PC-3 (cell line): ENCODE measurements at regions not wholly inside any gene's neighbourhood (a gene's known extent, or its start where the extent isn't known, plus 50 kb on each side); places are given as distances from the start of the nearest gene placed in this dataset.

Experiments used
- ATAC-seq: fragments of 200-7000 bp; cut with Tn5 transposase; 2 replicates; pipeline ENCODE4 v1.9.1; 2020; ENCODE audit warnings: mild to moderate bottlenecking, moderate library complexity
- BruUV-seq: library from RNA; stranded (reverse); fragments of 400-500 nt; replicated peaks from 2 replicates; lab custom pipeline; 2021; lab: Mats Ljungman, UMichigan
- CTCF ChIA-PET: fragments of 300-600 bp; sonication (Branson Sonifier 250); formaldehyde crosslinking; loops from one replicate; lab custom pipeline; 2022; ENCODE audit warnings: antibody characterized with exemption; lab: Charles Lee
- POLR2A ChIA-PET: fragments of 300-600 bp; sonication (Branson Sonifier 250); formaldehyde crosslinking; loops from one replicate; lab custom pipeline; 2022; ENCODE audit warnings: antibody characterized with exemption; ENCODE audit not compliant: unreplicated experiment; lab: Charles Lee
- DNase-seq: peaks from one replicate; pipeline ENCODE4 v3.0.0-alpha.2; 2015
- H2AFZ ChIP-seq: fragments of 300-600 bp; sonication (generic); 2 replicates; pipeline ENCODE4 v1.6.0; 2016; ENCODE audit warnings: antibody characterized with exemption, low read length
- H3F3A ChIP-seq: fragments of 300-600 bp; sonication (generic); one replicate; pipeline ENCODE4 v1.6.0; 2017; ENCODE audit warnings: antibody characterized with exemption, low read length, control low read depth, mild to moderate bottlenecking; ENCODE audit not compliant: unreplicated experiment
- H3K27ac ChIP-seq: fragments of 300-600 bp; sonication (generic); 2 replicates; pipeline ENCODE4 v1.5.1; 2016; ENCODE audit warnings: mild to moderate bottlenecking, low read length
- H3K27me3 ChIP-seq: fragments of 300-600 bp; sonication (generic); 2 replicates; pipeline ENCODE4 v1.6.1; 2016; ENCODE audit warnings: low read length, mixed read lengths
- H3K36me3 ChIP-seq: fragments of 300-600 bp; sonication (generic); 2 replicates; pipeline ENCODE4 v1.6.1; 2016; ENCODE audit warnings: low read depth, mixed run types, low read length, mixed read lengths
- H3K4me1 ChIP-seq: fragments of 300-600 bp; sonication (generic); 2 replicates; pipeline ENCODE4 v1.5.1; 2016; ENCODE audit warnings: low read length; ENCODE audit not compliant: insufficient read depth
- H3K4me2 ChIP-seq: fragments of 300-600 bp; sonication (generic); 2 replicates; pipeline ENCODE4 v1.6.0; 2016; ENCODE audit warnings: low read length
- H3K4me3 ChIP-seq: fragments of 300-600 bp; sonication (generic); 2 replicates; pipeline ENCODE4 v1.5.1; 2016; ENCODE audit warnings: mild to moderate bottlenecking, low read length, mixed read lengths
- H3K79me2 ChIP-seq: fragments of 300-600 bp; sonication (generic); 2 replicates; pipeline ENCODE4 v1.6.1; 2017; ENCODE audit warnings: low read length, mixed read lengths
- H3K9ac ChIP-seq: fragments of 300-600 bp; sonication (generic); 2 replicates; pipeline ENCODE4 v1.6.0; 2016; ENCODE audit warnings: mild to moderate bottlenecking, low read length
- H3K9me2 ChIP-seq: fragments of 300-600 bp; sonication (generic); replicated peaks from 2 replicates; pipeline ENCODE4 v1.6.1; 2016; ENCODE audit warnings: mixed run types, low read length, mixed read lengths
- H3K9me3 ChIP-seq: fragments of 300-600 bp; sonication (generic); 2 replicates; pipeline ENCODE4 v1.6.1; 2016; ENCODE audit warnings: low read length, mixed read lengths
- H4K20me1 ChIP-seq: fragments of 300-600 bp; sonication (generic); 2 replicates; pipeline ENCODE4 v1.6.1; 2016; ENCODE audit warnings: low read length, mixed read lengths
- EZH2 ChIP-seq: fragments of 300-600 bp; sonication (generic); IDR thresholded peaks from one replicate; pipeline ENCODE4 v1.6.1; 2017; ENCODE audit warnings: antibody characterized with exemption, mild to moderate bottlenecking, low read length; ENCODE audit not compliant: unreplicated experiment
- EZH2phosphoT487 ChIP-seq: fragments of 300-600 bp; sonication (generic); IDR thresholded peaks from 2 replicates; pipeline ENCODE4 v1.6.1; 2018; ENCODE audit warnings: mild to moderate bottlenecking, antibody characterized with exemption, low read length, borderline replicate concordance
- intact Hi-C: fragments of 100-400 bp; cut with micrococcal nuclease; formaldehyde crosslinking; loops from 2 replicates; pipeline ENCODE4 v1.9.0; 2023
- TF ChIP-seq, protein P1 (sequence below): fragments of 300-600 bp; sonication (generic); conservative IDR thresholded peaks from 2 replicates; pipeline ENCODE4 v1.5.1; 2017; ENCODE audit warnings: antibody characterized with exemption, low read depth, mild to moderate bottlenecking, low read length

DNA sequence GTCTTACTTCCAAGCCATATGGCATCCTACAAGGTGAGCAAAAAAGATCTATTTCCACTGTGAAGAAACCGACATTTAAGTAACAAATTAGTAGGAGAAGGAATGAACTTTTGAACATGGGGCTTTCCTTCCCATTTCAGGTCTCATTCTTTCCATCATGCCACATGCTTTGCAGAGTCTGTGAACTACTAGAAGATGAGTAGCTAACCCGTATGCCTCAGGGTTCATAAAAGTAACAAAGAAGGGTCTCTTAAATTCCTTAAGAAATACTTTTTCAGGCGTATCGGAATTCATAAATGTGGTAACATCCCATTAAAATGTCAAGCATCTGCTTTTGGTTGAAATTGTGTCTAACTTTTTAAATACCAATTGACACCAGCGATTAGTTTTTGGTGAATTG is 81.3 kb upstream of the TNS3 start:
- ChIA-PET POLR2A (no interaction called here), CTCF (no interaction called here)
- Histone ChIP-seq H2AFZ (no peak overlapping the region), H3K4me3 (no peak overlapping the region), H3K9me3 (no peaks in the 10 kb centered on the region), H3K36me3 (no peaks in the 10 kb centered on the region), H3K4me1 (no peaks in the 10 kb centered on the region), H4K20me1 (no peaks in the 10 kb centered on the region), H3K4me2 (no peak overlapping the region), H3K79me2 (no peaks in the 10 kb centered on the region), H3K9me2 (no peaks in the 10 kb centered on the region), H3F3A (no peaks in the 10 kb centered on the region), H3K27me3 (no peaks in the 10 kb centered on the region), H3K9ac (no peak overlapping the region), H3K27ac (no peak overlapping the region)
- no TSS peak for BruUV-seq
- ATAC-seq = no peak
- no peak for TF ChIP-seq EZH2phosphoT487
- TF ChIP-seq EZH2 = no peak
- TF ChIP-seq, protein P1, sequence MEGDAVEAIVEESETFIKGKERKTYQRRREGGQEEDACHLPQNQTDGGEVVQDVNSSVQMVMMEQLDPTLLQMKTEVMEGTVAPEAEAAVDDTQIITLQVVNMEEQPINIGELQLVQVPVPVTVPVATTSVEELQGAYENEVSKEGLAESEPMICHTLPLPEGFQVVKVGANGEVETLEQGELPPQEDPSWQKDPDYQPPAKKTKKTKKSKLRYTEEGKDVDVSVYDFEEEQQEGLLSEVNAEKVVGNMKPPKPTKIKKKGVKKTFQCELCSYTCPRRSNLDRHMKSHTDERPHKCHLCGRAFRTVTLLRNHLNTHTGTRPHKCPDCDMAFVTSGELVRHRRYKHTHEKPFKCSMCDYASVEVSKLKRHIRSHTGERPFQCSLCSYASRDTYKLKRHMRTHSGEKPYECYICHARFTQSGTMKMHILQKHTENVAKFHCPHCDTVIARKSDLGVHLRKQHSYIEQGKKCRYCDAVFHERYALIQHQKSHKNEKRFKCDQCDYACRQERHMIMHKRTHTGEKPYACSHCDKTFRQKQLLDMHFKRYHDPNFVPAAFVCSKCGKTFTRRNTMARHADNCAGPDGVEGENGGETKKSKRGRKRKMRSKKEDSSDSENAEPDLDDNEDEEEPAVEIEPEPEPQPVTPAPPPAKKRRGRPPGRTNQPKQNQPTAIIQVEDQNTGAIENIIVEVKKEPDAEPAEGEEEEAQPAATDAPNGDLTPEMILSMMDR = no peak
- intact Hi-C loops = no loop called here
- DNase-seq = no peak

DNA sequence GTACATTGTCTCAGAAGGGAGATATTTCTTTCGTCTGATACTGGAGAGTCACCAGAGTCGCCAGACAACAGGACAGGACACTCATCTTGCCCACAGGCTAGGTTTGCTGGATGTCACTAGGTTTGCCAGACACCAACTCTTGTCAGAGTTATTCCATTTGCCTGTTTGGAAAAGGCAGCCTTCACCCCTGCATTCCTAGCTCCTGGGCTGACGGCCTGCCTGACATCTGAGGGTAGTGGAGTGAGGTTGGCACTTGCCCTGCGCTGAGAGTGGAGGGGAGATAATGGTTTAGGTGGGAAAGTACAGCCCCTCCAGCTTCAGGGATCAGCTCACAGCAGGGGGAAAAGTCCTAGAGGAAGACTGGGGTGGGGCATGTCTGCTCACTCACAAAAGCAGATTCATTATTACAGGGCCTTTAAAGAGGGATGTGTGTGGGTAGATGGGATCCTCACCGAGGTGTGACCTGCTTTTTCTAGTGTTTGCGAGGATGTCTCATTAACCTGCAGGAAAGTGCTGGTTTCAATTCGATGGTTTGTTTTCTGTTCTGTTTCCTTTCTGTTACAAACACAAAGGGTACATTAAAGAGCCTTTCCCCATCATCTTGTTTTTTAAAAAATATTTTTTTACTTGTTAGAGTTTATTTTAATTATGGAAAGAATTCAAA is 79.3 kb upstream of the TNS3 start:
- Histone ChIP-seq H3K27me3 (no peaks in the 10 kb centered on the region), H2AFZ (no peak overlapping the region), H3K27ac (no peak overlapping the region), H3K9me3 (no peaks in the 10 kb centered on the region), H3K4me1 (no peaks in the 10 kb centered on the region), H4K20me1 (no peaks in the 10 kb centered on the region), H3K4me2 (no peak overlapping the region), H3K79me2 (no peaks in the 10 kb centered on the region), H3K4me3 (no peak overlapping the region), H3K9me2 (no peaks in the 10 kb centered on the region), H3F3A (no peaks in the 10 kb centered on the region), H3K36me3 (no peaks in the 10 kb centered on the region), H3K9ac (no peak overlapping the region)
- ATAC-seq (peak; percentile 43), DNase-seq (no peak)
- no TSS peak for BruUV-seq
- ChIA-PET POLR2A (no interaction called here), CTCF (no interaction called here)
- intact Hi-C loops = no loop called here
- TF ChIP-seq EZH2 (no peak), EZH2phosphoT487 (no peak)
- TF ChIP-seq, protein P1 = no peak

DNA sequence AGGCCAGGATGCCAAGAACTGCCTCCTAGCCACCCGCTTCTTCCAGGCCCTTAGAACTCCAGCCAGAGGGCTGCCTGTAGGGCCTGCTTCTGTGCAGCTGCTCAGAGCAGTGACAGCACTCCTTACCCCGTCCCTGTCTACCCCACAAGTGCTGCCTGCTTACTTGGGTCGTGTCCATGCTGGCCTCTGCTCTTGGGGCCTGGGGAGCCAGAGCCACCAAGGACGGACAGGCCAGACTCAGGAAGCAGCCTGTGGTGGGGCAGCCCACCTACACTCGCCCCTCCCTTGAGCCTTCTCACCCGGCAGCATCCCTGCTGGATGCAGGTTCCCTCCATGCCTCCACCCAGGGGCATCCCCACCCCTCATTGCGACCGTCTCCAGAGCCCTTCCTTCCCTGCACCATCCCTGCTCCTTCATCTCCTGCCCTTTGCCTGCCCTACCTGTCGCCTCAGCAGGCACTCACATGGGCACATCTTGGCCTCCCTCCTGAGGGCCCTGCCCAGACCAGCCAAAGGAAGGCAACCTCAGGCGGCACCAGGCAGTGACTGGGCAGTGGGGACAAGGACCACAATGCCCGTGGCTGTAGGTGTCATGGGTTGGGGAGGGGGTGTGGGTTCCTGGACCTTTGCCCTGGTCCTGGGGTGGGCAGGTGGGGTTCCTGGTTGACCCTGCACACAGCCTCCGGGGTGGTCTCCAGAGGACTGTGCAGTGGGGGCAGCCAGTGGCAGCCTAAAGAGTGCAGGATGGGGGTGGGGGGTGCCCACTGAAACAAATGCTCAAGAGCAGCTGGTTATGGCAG is 78.0 kb upstream of the TNS3 start:
- H3K36me3 ChIP-seq = no peaks in the 10 kb centered on the region
- no peaks in the 10 kb centered on the region for H3K9me2 ChIP-seq
- H3F3A ChIP-seq = no peaks in the 10 kb centered on the region
- H3K9ac ChIP-seq = no peak overlapping the region
- no peak for TF ChIP-seq EZH2
- TF ChIP-seq EZH2phosphoT487 = no peak
- TF ChIP-seq, protein P1 = no peak
- ChIA-PET CTCF (no interaction called here), POLR2A (no interaction called here)
- no peaks in the 10 kb centered on the region for H3K27me3 ChIP-seq
- H3K79me2 ChIP-seq = no peaks in the 10 kb centered on the region
- no peaks in the 10 kb centered on the region for H3K9me3 ChIP-seq
- no peak overlapping the region for H3K4me2 ChIP-seq
- no peak overlapping the region for H3K27ac ChIP-seq
- DNase-seq = no peak
- ATAC-seq = no peak
- H3K4me1 ChIP-seq = no peaks in the 10 kb centered on the region
- BruUV-seq = no TSS peak
- H2AFZ ChIP-seq = no peak overlapping the region
- H4K20me1 ChIP-seq = no peaks in the 10 kb centered on the region
- H3K4me3 ChIP-seq = no peak overlapping the region
- intact Hi-C loops = no loop called here
